ENCODE measurements at regions not wholly inside any gene's neighbourhood (a gene's known extent, or its start where the extent isn't known, plus 50 kb on each side); places are given as distances from the start of the nearest gene placed in this dataset.

GRCh38 chr15:35159170-35159569 lies 74.1 kb upstream of the NANOGP8 start:
- TF ChIP-seq, protein P1, sequence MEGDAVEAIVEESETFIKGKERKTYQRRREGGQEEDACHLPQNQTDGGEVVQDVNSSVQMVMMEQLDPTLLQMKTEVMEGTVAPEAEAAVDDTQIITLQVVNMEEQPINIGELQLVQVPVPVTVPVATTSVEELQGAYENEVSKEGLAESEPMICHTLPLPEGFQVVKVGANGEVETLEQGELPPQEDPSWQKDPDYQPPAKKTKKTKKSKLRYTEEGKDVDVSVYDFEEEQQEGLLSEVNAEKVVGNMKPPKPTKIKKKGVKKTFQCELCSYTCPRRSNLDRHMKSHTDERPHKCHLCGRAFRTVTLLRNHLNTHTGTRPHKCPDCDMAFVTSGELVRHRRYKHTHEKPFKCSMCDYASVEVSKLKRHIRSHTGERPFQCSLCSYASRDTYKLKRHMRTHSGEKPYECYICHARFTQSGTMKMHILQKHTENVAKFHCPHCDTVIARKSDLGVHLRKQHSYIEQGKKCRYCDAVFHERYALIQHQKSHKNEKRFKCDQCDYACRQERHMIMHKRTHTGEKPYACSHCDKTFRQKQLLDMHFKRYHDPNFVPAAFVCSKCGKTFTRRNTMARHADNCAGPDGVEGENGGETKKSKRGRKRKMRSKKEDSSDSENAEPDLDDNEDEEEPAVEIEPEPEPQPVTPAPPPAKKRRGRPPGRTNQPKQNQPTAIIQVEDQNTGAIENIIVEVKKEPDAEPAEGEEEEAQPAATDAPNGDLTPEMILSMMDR (IDR thresholded peaks at IDR 0.05; ENCODE audit: low read length) = no peak
- TF ChIP-seq EZH2 (IDR thresholded peaks at IDR 0.05; ENCODE audit: borderline replicate concordance, low read length) = no peak

All from OCI-LY1 (cell line).